GM13976 (cell line): ENCODE measurements at regions not wholly inside any gene's neighbourhood (a gene's known extent, or its start where the extent isn't known, plus 50 kb on each side); places are given as distances from the start of the nearest gene placed in this dataset.

Experiments
- DNase-seq: peaks from one replicate; pipeline ENCODE4 v3.0.0; 2012; ENCODE audit warnings: low spot score
- in situ Hi-C: fragments of 300-500 bp; cut with MboI; formaldehyde crosslinking; loops from one replicate; pipeline ENCODE4 v1.12.0; 2022; ENCODE audit warnings: low sequenced_read_pairs, mixed read lengths, inconsistent platforms; ENCODE audit not compliant: unreplicated experiment
- TF ChIP-seq, protein P1 (sequence below): IDR thresholded peaks from 2 replicates; pipeline ENCODE4 v1.5.1; 2012; ENCODE audit warnings: borderline replicate concordance, mild to moderate bottlenecking; ENCODE audit not compliant: insufficient read depth; ENCODE audit errors: extremely low read depth, missing control alignments, control extremely low read depth

DNA sequence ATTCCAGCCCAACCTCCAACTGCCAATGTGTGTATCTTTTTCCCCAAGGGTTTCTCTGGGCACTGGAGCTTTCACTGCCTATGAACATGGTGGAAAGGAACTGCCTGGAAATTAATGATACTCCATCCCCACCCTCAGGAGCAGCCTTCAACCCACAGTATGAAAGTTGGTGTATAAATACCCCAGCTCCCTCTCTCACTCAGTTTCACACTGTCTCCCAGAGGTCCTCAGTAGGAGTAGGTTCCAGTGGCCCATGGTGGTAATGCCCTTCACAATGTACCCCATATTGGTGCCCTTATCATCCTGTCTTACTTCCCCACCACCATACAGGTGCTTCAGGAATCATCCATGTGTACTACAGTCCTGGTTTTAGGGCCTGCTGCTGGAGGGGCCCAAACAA lies 462.6 kb downstream of the MIAT start:
- no peak for DNase-seq
- TF ChIP-seq, protein P1, sequence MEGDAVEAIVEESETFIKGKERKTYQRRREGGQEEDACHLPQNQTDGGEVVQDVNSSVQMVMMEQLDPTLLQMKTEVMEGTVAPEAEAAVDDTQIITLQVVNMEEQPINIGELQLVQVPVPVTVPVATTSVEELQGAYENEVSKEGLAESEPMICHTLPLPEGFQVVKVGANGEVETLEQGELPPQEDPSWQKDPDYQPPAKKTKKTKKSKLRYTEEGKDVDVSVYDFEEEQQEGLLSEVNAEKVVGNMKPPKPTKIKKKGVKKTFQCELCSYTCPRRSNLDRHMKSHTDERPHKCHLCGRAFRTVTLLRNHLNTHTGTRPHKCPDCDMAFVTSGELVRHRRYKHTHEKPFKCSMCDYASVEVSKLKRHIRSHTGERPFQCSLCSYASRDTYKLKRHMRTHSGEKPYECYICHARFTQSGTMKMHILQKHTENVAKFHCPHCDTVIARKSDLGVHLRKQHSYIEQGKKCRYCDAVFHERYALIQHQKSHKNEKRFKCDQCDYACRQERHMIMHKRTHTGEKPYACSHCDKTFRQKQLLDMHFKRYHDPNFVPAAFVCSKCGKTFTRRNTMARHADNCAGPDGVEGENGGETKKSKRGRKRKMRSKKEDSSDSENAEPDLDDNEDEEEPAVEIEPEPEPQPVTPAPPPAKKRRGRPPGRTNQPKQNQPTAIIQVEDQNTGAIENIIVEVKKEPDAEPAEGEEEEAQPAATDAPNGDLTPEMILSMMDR, result no peak
- in situ Hi-C loops, result no loop called here

DNA sequence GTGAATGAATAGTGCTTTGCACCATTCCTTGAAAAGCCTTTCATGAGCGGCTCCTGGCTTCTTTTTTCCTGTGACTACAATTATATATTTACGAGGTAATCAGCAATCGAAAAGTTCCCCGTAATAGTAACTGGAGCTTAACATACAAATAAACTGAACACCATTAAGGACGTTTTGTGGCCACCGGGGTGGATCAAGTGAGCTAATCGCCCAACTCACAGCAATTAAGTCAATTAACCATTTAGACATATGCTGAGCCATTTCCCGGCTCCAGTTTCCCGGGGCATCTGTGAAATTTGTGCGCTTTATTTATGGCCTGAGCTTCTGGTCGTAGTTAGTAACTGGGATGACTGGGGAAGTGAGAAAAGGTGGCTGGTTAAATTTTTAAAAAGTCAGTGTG lies 465.2 kb downstream of the MIAT start:
- in situ Hi-C loops, result no loop called here
- TF ChIP-seq, protein P1, result no peak
- no peak for DNase-seq

DNA sequence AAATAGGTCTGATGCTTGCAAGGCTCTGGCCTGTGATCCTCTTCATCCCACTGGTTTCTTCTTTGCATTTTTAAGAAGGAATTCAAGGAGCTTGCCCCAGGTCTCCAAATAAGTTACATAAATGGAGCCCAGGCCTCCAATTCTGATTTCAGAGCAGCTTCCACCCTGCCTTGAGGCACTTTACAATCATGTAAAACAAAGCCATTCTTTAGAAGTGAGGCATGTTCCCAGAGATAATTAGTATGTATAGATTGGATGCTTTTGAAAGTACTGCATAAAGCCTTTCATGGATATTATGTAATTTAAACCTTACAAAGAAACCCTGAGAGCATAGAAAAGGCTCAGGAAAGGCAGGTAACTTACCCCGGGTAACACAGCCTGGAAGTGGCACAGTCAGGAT lies 466.5 kb downstream of the MIAT start:
- in situ Hi-C loops, result no loop called here
- TF ChIP-seq, protein P1, result no peak
- no peak for DNase-seq

DNA sequence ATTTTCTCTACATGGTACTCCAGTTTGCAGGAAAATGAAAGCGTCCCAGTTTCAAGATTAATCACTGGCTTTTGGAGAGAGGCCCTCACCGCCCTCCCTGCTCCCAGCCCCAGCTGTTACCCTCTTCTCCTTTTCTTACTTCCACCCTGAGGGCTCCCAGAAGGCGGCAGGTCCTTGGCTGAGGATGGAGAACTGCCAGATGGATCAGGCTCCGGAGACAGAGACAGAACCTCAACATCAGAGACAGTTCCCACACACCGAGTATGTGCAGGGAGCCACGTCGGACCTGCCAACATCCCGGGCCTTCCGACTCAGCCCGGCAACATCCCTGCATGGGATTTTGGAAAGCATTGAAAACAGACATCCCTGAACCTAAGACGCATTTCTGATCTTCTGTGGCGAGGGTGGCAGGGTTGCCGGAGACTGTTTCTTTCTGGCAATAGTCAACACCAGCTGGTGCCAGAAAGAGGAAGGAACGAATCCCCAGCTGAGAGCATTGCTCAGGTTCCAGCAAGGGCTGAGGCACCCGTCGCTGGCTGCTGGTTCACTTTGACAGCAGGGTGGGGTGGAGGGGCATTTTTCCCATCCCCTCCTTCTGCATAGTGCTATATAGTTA lies 467.1 kb downstream of the MIAT start:
- DNase-seq, result no peak
- TF ChIP-seq, protein P1, result no peak
- in situ Hi-C loops, result no loop called here

DNA sequence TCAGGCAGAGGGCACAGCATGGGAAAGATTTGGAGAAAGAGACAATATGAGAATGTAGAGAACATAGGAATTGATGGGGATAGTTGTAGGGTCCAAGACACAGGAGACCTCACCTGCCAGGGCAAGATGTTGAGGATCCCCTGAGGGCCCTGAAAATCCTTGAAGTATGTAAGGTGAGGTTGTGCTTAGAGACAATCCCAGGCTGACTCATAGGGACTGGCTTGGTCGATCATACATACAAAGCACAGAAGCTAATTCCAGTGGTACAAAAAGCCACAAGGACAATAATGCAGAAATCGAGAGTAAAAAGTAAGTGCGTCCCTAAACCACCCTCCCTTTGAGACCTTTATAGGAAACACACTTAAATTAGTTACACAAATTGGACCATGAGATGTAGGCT lies 468.2 kb downstream of the MIAT start:
- TF ChIP-seq, protein P1, result no peak
- no peak for DNase-seq
- in situ Hi-C loops, result no loop called here

DNA sequence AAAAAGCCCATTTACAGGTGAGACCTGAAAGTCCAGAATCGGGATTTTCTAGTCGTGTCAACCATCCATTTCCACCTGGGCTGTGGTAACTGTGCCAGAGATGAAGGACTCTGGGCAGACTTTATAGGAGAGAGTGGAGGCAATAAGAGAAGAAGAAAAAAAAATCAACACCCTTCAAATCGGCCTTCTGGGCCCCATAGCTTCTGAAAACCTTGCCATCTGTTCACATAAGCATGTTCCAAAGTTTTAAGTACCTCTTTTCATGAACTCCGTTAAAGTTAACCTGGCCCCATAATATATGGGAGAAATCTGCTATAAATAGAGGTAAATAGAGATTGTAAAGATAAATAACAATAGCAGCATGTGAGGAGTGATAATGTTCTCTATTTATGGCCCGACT lies 470.5 kb downstream of the MIAT start:
- in situ Hi-C loops, result no loop called here
- DNase-seq, result no peak
- TF ChIP-seq, protein P1, result no peak
